ENCODE measurements at regions not wholly inside any gene's neighbourhood (a gene's known extent, or its start where the extent isn't known, plus 50 kb on each side); places are given as distances from the start of the nearest gene placed in this dataset.

- TF ChIP-seq EZH2phosphoT487 (IDR thresholded peaks at IDR 0.05; ENCODE audit: insufficient read depth, low read depth), result no peak
- TF ChIP-seq EZH2 (IDR thresholded peaks at IDR 0.05; ENCODE audit: insufficient read depth, poor library complexity, severe bottlenecking), result no peak
These were observed 244.3 kb downstream of the NR2F2 start for GRCh38 chr15:96574782-96575181.

GRCh38 chr15:96576596-96576995 lies 246.1 kb downstream of the NR2F2 start:
- no peak for DNase-seq
- H3K27me3 ChIP-seq (replicated peaks; ENCODE audit: insufficient read depth), result peaks cover 10% of the 10 kb centered on the region
- no peak for TF ChIP-seq EZH2 (IDR thresholded peaks at IDR 0.05; ENCODE audit: insufficient read depth, poor library complexity, severe bottlenecking)
- TF ChIP-seq EZH2phosphoT487 (IDR thresholded peaks at IDR 0.05; ENCODE audit: insufficient read depth, low read depth), result no peak
- no peak overlapping the region for H3K27ac ChIP-seq
- no peaks in the 10 kb centered on the region for H4K20me1 ChIP-seq (ENCODE audit: insufficient read depth)
- H3K9me2 ChIP-seq (ENCODE audit: insufficient read depth), result no peaks in the 10 kb centered on the region
- H3F3A ChIP-seq (ENCODE audit: insufficient read depth), result no peaks in the 10 kb centered on the region
- H3K4me2 ChIP-seq (ENCODE audit: unreplicated experiment), result no peak overlapping the region
- in situ Hi-C loops (cut with MboI), result loop anchor here (25.0 kb wide), 1 partner anchor 1314 kb away; no protein-coding TSS in a partner anchor
- no peaks in the 10 kb centered on the region for H3K79me2 ChIP-seq (ENCODE audit: insufficient read depth)
- 58% methylated on average over 6 of the region's 6 CpGs for WGBS, 2 experiments (ENCODE audit: low coverage in 1 of 2, low lambda C conversion rate in 2 of 2, missing lambda C conversion rate in 2 of 2)
- no peaks in the 10 kb centered on the region for H3K4me1 ChIP-seq (ENCODE audit: insufficient read depth)
- H3K9ac ChIP-seq, result no peak overlapping the region
- no peak overlapping the region for H2AFZ ChIP-seq
- no peak overlapping the region for H3K4me3 ChIP-seq
- H3K36me3 ChIP-seq (ENCODE audit: low read depth), result no peaks in the 10 kb centered on the region
- no peaks in the 10 kb centered on the region for H3K9me3 ChIP-seq (ENCODE audit: low read depth)

More at GRCh38 chr15:96574782-96575181, 244.3 kb downstream of the NR2F2 start:
- Histone ChIP-seq H3K4me2 (ENCODE audit: unreplicated experiment) (no peak overlapping the region), H3K27me3 (replicated peaks; ENCODE audit: insufficient read depth) (no peaks in the 10 kb centered on the region; the same call in 1 of the 2 replicates), H3K36me3 (ENCODE audit: low read depth) (no peaks in the 10 kb centered on the region), H3F3A (ENCODE audit: insufficient read depth) (no peaks in the 10 kb centered on the region), H3K79me2 (ENCODE audit: insufficient read depth) (no peaks in the 10 kb centered on the region), H4K20me1 (ENCODE audit: insufficient read depth) (no peaks in the 10 kb centered on the region), H2AFZ (no peak overlapping the region), H3K4me1 (ENCODE audit: insufficient read depth) (no peaks in the 10 kb centered on the region), H3K9ac (no peak overlapping the region), H3K9me2 (ENCODE audit: insufficient read depth) (no peaks in the 10 kb centered on the region), H3K4me3 (no peak overlapping the region), H3K27ac (no peak overlapping the region), H3K9me3 (ENCODE audit: low read depth) (no peaks in the 10 kb centered on the region)
- no peak for DNase-seq
- WGBS, 2 experiments (ENCODE audit: low coverage in 1 of 2, low lambda C conversion rate in 2 of 2, missing lambda C conversion rate in 2 of 2), result 55 to 64% methylated on average over 10 of the region's 10 CpGs
- in situ Hi-C loops (cut with MboI), result loop anchor here (25.0 kb wide), 1 partner anchor 1312 kb away; no protein-coding TSS in a partner anchor

GRCh38 chr15:96578393-96578792 lies 247.9 kb downstream of the NR2F2 start:
- in situ Hi-C loops (cut with MboI), result loop anchor here (25.0 kb wide), 1 partner anchor 1316 kb away; no protein-coding TSS in a partner anchor
- no peak overlapping the region for H3K9ac ChIP-seq
- no peak overlapping the region for H3K27ac ChIP-seq

GRCh38 chr15:96581371-96581770 lies 250.9 kb downstream of the NR2F2 start:
- no peaks in the 10 kb centered on the region for H3K36me3 ChIP-seq (ENCODE audit: low read depth)
- in situ Hi-C loops (cut with MboI), result loop anchor here (25.0 kb wide), 1 partner anchor 1319 kb away; no protein-coding TSS in a partner anchor
- H3K79me2 ChIP-seq (ENCODE audit: insufficient read depth), result no peaks in the 10 kb centered on the region
- H3K27ac ChIP-seq, result no peak overlapping the region
- H3K4me1 ChIP-seq (ENCODE audit: insufficient read depth), result no peaks in the 10 kb centered on the region
- H3F3A ChIP-seq (ENCODE audit: insufficient read depth), result no peaks in the 10 kb centered on the region
- H3K9ac ChIP-seq, result no peak overlapping the region
- H3K27me3 ChIP-seq (replicated peaks; ENCODE audit: insufficient read depth), result peaks cover 10% of the 10 kb centered on the region
- H3K9me3 ChIP-seq (ENCODE audit: low read depth), result no peaks in the 10 kb centered on the region
- H4K20me1 ChIP-seq (ENCODE audit: insufficient read depth), result no peaks in the 10 kb centered on the region
- no peak for DNase-seq
- H3K9me2 ChIP-seq (ENCODE audit: insufficient read depth), result no peaks in the 10 kb centered on the region
- no peak for TF ChIP-seq EZH2 (IDR thresholded peaks at IDR 0.05; ENCODE audit: insufficient read depth, poor library complexity, severe bottlenecking)
- TF ChIP-seq EZH2phosphoT487 (IDR thresholded peaks at IDR 0.05; ENCODE audit: insufficient read depth, low read depth), result no peak
- WGBS, 2 experiments (ENCODE audit: low coverage in 1 of 2, low lambda C conversion rate in 2 of 2, missing lambda C conversion rate in 2 of 2), result 72 to 78% methylated on average over 11 of the region's 11 CpGs
- no peak overlapping the region for H2AFZ ChIP-seq
- no peak overlapping the region for H3K4me2 ChIP-seq (ENCODE audit: unreplicated experiment)
- no peak overlapping the region for H3K4me3 ChIP-seq

More at GRCh38 chr15:96578393-96578792, 247.9 kb downstream of the NR2F2 start:
- 26 to 28% methylated on average over 5 of the region's 5 CpGs for WGBS, 2 experiments (ENCODE audit: low coverage in 1 of 2, low lambda C conversion rate in 2 of 2, missing lambda C conversion rate in 2 of 2)
- Histone ChIP-seq H3K4me1 (ENCODE audit: insufficient read depth) (no peaks in the 10 kb centered on the region), H3K4me2 (ENCODE audit: unreplicated experiment) (no peak overlapping the region), H3F3A (ENCODE audit: insufficient read depth) (no peaks in the 10 kb centered on the region), H3K27me3 (replicated peaks; ENCODE audit: insufficient read depth) (peaks cover 10% of the 10 kb centered on the region), H4K20me1 (ENCODE audit: insufficient read depth) (no peaks in the 10 kb centered on the region), H3K9me3 (ENCODE audit: low read depth) (no peaks in the 10 kb centered on the region), H3K4me3 (no peak overlapping the region), H2AFZ (no peak overlapping the region), H3K79me2 (ENCODE audit: insufficient read depth) (no peaks in the 10 kb centered on the region), H3K9me2 (ENCODE audit: insufficient read depth) (no peaks in the 10 kb centered on the region), H3K36me3 (ENCODE audit: low read depth) (no peaks in the 10 kb centered on the region)
- TF ChIP-seq EZH2phosphoT487 (IDR thresholded peaks at IDR 0.05; ENCODE audit: insufficient read depth, low read depth) (no peak), EZH2 (IDR thresholded peaks at IDR 0.05; ENCODE audit: insufficient read depth, poor library complexity, severe bottlenecking) (no peak)
- DNase-seq, result no peak

Measured in GM23248 (cell line).